ENCODE measurements at regions not wholly inside any gene's neighbourhood (a gene's known extent, or its start where the extent isn't known, plus 50 kb on each side); places are given as distances from the start of the nearest gene placed in this dataset.

- TF ChIP-seq CTCF (IDR thresholded peaks at IDR 0.05) (no peak), POLR2A (IDR thresholded peaks at IDR 0.05) (no peak)
These were observed 51.5 kb upstream of the CCDC174 start for GRCh38 chr3:14600075-14600474.
